ENCODE measurements at regions not wholly inside any gene's neighbourhood (a gene's known extent, or its start where the extent isn't known, plus 50 kb on each side); places are given as distances from the start of the nearest gene placed in this dataset.

- H3K4me1 Mint-ChIP-seq: no peaks in the 10 kb centered on the region
- no peak overlapping the region for H3K27ac ChIP-seq (ENCODE audit: insufficient read length, low read depth, low read length)
Measured at GRCh38 chr9:81237565-81238231, 451.6 kb downstream of the TLE1 start.

More at GRCh38 chr9:81237565-81238231, 451.6 kb downstream of the TLE1 start:
- H3K4me2 ChIP-seq (ENCODE audit: insufficient read depth, insufficient read length, low read length): no peak overlapping the region
- Mint-ChIP-seq H3K36me3 (ENCODE audit: insufficient read depth in 1 of 3, low read depth in 3 of 3) (no peaks in the 10 kb centered on the region), H3K27ac (no peak overlapping the region), H3K9me3 (no peaks in the 10 kb centered on the region), H3K4me3 (no peak overlapping the region), H3K27me3 (ENCODE audit: low read depth) (no peaks in the 10 kb centered on the region)
- H3K9me3 ChIP-seq (ENCODE audit: control insufficient read depth, low read depth, low read length): no peaks in the 10 kb centered on the region
- H2BK20ac ChIP-seq (ENCODE audit: low read depth, low read length, poor library complexity, severe bottlenecking): no peak overlapping the region
- no peak overlapping the region for H2BK120ac ChIP-seq (ENCODE audit: low read depth, low read length, poor library complexity, severe bottlenecking)
- H3K79me1 ChIP-seq (ENCODE audit: insufficient read depth, low read depth, low read length, poor library complexity, severe bottlenecking): no peaks in the 10 kb centered on the region
- no peak overlapping the region for H2BK5ac ChIP-seq (ENCODE audit: insufficient read length, low read length)
- no peak overlapping the region for H4K5ac ChIP-seq (ENCODE audit: insufficient read length, low read depth, low read length)
- no peak overlapping the region for H2BK12ac ChIP-seq (ENCODE audit: insufficient read length, low read depth, low read length)
- no peak overlapping the region for H2BK15ac ChIP-seq (ENCODE audit: low read depth, low read length)
- H4K91ac ChIP-seq (ENCODE audit: insufficient read length, low read depth, low read length): no peak overlapping the region
- no peak overlapping the region for H3K56ac ChIP-seq (ENCODE audit: insufficient read length, low read depth, low read length)
- no peak overlapping the region for H3K23ac ChIP-seq (ENCODE audit: insufficient read length, low read depth, low read length)
- H3K4me1 ChIP-seq (ENCODE audit: insufficient read depth, low read length): no peaks in the 10 kb centered on the region
- no peak overlapping the region for H3K4ac ChIP-seq (ENCODE audit: low read depth, low read length)
- no peak overlapping the region for H2AFZ ChIP-seq (ENCODE audit: low read length)
- H4K8ac ChIP-seq (replicated peaks; ENCODE audit: insufficient read length, low read depth, low read length): no peak overlapping the region
- no peak overlapping the region for H3K9ac ChIP-seq (ENCODE audit: extremely low read depth, insufficient read length, low read length)
- H3K18ac ChIP-seq (ENCODE audit: insufficient read length, low read depth, low read length): no peak overlapping the region
- H2AK5ac ChIP-seq (ENCODE audit: insufficient read length, low read length): no peak overlapping the region
- DNase-seq: no peak
- TF ChIP-seq CTCF (conservative IDR thresholded peaks at IDR 0.05): no peak
- H4K20me1 ChIP-seq (ENCODE audit: control insufficient read depth, insufficient read depth, insufficient read length): no peaks in the 10 kb centered on the region
- H3K14ac ChIP-seq (ENCODE audit: insufficient read depth, low read length): no peak overlapping the region
- no CpG with 5 or more reads among the region's 3 CpGs for WGBS (ENCODE audit: extremely low coverage, insufficient read length, low lambda C conversion rate)
- H3K27me3 ChIP-seq (ENCODE audit: insufficient read depth, low read length): no peaks in the 10 kb centered on the region
- no peaks in the 10 kb centered on the region for H3K79me2 ChIP-seq (ENCODE audit: insufficient read depth, low read length)
- no peak overlapping the region for H3T11ph ChIP-seq (ENCODE audit: low read length)
- H3K23me2 ChIP-seq (ENCODE audit: insufficient read length, low read depth, low read length, poor library complexity, severe bottlenecking): no peaks in the 10 kb centered on the region

Measured in H9 (cell line).